ENCODE measurements at regions not wholly inside any gene's neighbourhood (a gene's known extent, or its start where the extent isn't known, plus 50 kb on each side); places are given as distances from the start of the nearest gene placed in this dataset.

DNA sequence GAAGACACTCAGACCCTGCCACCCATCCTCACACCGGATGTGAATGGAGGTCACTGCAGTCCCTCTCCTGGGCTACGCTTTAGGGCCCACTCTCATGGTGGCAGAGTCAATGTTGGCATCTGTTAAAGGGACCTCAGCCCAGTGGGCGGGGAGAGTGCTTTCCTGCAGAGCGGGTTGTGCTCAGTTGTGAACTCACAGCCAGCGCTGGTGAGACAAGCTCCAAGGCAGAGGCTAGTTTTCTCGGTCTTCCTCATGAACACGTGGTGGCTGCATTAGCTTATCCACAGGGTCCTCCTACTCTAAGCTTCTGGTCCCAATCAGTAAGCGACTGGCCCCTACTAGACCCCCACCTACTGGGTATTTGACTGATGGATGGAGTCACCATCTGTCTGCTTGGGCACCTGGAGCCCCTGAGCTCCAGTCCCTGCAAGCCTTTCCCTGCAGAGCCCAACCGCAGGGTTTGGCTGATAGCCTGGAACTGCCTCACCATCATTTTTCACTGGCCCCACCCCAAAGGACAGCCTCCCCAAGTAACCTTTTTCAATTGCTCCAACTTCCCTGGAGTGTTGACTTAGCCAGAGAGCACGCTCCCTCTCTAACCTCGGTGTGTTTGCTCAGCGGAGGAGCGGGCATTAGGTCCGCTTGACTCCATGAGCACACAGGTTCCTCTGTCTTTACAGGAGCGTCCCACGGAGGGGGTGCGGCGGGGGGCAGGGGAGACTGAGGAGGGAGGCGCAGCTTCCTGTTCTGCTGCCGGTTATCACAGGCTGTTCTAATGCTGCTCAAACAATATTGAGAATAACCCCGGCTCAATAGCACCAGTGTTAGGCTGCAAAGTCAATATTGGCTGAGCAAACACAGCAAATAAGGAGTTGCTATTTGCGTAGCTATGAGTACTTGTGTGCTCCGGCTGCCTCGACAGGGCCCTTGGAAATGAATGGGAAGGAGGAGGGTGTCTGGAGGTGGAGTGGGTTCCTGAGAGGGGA lies 141.7 kb downstream of the RPLP1 start:
- H3K4me3 ChIP-seq (ENCODE audit: low read depth, low read length): no peak overlapping the region
- TF ChIP-seq, protein P1, sequence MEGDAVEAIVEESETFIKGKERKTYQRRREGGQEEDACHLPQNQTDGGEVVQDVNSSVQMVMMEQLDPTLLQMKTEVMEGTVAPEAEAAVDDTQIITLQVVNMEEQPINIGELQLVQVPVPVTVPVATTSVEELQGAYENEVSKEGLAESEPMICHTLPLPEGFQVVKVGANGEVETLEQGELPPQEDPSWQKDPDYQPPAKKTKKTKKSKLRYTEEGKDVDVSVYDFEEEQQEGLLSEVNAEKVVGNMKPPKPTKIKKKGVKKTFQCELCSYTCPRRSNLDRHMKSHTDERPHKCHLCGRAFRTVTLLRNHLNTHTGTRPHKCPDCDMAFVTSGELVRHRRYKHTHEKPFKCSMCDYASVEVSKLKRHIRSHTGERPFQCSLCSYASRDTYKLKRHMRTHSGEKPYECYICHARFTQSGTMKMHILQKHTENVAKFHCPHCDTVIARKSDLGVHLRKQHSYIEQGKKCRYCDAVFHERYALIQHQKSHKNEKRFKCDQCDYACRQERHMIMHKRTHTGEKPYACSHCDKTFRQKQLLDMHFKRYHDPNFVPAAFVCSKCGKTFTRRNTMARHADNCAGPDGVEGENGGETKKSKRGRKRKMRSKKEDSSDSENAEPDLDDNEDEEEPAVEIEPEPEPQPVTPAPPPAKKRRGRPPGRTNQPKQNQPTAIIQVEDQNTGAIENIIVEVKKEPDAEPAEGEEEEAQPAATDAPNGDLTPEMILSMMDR (IDR thresholded peaks at IDR 0.05; ENCODE audit: low read depth, low read length): no peak

DNA sequence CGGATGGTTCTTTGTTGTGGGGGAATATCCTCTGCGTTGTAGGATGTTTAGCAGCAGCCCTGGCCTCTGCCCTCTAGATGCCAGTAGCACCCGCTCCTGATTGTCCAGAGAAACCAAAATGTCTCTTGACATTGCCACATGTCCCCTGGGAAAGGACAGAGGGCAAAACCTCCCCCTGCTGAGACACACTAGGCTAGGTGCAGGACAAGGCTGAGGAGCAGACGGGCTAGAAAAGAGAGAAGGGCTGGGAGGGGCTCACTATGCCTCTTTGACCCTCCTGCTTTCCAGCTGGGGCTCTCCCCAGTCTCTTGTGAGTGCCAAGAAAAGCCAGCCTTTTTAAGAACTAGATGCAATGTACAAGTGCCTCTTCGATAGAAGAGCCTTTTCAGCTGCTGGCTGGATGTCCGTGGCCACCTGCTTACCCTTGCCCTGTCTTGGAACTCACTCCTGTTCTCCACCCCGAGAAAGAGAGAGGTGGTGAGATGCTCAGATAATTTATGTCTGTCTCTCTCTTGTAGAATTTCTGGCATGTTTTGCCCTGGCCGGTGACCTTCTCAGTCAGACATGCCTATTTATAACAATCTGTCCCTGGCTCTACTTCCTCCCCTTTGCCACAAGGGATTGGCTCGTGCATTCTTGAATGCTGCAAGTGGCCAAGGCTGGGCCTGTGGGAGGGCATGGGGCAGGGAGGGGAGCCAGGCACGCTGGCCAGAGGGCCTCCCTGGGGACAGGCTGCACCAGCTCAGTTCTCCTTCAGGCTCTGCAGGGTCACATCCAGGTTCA lies 142.6 kb downstream of the RPLP1 start:
- TF ChIP-seq, protein P1 (IDR thresholded peaks at IDR 0.05; ENCODE audit: low read depth, low read length): no peak

DNA sequence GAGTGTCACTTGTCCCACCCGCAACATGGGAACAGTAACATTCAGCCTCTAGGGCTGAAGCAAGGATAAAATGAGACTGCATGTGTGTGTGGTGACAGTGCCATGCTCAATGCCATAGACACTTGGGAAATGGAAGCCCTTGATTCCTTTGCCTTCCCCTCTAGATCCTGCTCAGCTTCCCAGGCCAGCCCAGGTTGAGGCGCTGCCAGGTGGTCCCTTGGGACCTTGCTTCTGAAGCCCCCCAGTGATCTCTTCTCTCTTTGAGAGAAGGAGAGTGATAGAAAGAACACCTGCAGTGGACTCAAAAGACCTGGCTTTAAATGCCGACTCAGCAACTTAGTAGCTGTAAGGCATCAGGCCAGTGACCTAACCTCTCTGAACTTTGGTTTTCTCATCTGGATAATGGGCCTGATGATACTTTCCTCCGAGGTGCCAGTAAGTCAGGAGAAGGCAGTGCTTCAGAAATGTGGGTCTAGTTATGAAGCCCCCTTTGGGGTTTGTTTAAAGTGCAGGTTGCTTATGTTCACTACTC lies 144.5 kb downstream of the RPLP1 start:
- H3K4me3 ChIP-seq (ENCODE audit: low read depth, low read length): no peak overlapping the region
- TF ChIP-seq, protein P1 (IDR thresholded peaks at IDR 0.05; ENCODE audit: low read depth, low read length): no peak

More for the DNA sequence above, 142.6 kb downstream of the RPLP1 start:
- H3K4me3 ChIP-seq (ENCODE audit: low read depth, low read length): no peak overlapping the region

DNA sequence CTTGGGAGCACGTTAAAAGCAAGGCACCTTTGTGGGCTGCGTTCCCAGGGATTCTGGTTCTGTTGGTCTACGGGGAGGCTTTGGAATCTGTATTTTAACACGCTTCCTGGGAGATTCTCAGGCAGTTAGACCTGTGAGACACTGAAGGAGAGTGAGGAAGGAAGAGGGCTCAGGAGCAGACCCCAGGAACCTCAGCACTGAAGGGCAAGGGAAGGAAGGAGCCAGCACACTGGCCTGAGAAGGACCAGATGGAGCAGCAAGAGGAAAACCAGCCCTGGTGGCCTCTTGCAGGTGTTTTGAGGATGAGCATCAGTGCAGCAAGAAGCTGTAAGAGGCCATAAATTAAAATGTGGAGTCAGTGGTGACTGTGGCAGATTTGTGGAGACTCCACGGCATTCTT lies 146.7 kb downstream of the RPLP1 start:
- TF ChIP-seq, protein P1 (IDR thresholded peaks at IDR 0.05; ENCODE audit: low read depth, low read length): no peak
- H3K4me3 ChIP-seq (ENCODE audit: low read depth, low read length): no peak overlapping the region

DNA sequence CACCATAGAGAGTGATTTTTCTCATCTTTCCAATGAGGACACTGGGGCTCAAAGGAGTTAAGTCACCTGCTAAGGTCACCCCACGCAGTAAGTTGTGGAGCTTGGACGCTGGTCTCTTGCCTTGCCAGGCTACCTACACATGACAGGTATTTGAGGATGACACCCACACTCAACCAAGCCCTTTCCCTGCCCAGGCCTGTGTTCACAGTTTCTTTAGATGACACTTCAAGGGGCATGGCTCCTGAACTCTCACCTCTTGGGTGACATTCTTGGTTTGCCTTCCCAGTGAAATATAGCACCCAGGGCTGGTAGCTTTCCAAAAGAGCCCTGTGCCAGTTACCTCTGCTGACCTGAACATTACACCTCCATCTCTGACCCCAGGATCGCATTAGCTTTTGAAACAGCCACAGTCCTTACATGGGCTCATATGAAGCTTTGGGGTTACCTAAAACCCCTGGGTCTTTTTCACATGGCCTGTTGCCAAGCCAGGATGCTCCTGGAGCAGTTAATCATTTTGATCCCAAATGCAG lies 148.0 kb downstream of the RPLP1 start:
- H3K4me3 ChIP-seq (ENCODE audit: low read depth, low read length): no peak overlapping the region
- TF ChIP-seq, protein P1 (IDR thresholded peaks at IDR 0.05; ENCODE audit: low read depth, low read length): no peak

DNA sequence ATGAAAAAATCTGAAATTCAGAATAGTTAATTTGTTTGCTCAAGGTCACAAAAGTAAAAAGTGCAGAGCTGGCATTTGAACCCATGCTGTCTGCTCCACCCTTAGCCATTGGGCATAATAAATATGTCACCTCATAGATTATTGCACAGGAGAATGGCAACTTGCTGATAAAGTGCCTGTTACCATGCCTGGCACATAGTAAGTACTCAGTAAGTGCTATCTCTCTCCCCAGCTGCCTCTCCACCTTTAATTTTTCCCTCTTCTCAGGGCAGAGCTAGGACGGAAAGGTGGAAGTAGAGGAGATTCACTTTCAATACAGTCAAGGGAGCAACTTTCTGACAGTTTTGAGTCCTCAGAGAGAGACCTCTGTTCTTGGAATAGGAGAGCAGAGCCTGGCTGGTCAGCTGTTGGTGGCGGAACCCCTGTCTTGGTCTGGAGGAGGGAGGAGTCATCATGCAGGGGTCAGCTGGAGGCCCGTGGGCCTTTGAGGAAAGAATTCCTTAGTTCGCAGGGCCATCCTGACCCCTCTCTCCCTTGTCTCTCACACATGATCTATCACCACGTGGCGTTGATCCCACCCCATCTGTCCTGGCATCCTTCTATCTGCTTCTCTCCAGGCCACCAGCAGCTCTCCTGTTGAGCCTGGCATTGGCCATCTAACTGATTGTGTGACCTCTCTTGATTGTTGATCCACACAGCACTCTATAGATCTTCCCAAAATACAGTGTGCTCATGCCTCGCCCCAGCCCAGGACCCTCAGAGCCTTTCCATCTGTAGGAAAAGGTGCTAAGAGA lies 149.3 kb downstream of the RPLP1 start:
- TF ChIP-seq, protein P1 (IDR thresholded peaks at IDR 0.05; ENCODE audit: low read depth, low read length): no peak
- no peak overlapping the region for H3K4me3 ChIP-seq (ENCODE audit: low read depth, low read length)
